HL-60 (cell line): ENCODE measurements at regions not wholly inside any gene's neighbourhood (a gene's known extent, or its start where the extent isn't known, plus 50 kb on each side); places are given as distances from the start of the nearest gene placed in this dataset.

Experiments
- POLR2AphosphoS5 ChIP-seq: IDR thresholded peaks from 2 replicates; pipeline ENCODE4 v1.6.1; 2012; ENCODE audit warnings: low read depth
- TF ChIP-seq, protein P1 (sequence below): IDR thresholded peaks from one replicate; pipeline ENCODE4 v1.5.1; 2011; ENCODE audit warnings: low read length, control low read depth, inconsistent platforms; ENCODE audit not compliant: insufficient read depth

DNA sequence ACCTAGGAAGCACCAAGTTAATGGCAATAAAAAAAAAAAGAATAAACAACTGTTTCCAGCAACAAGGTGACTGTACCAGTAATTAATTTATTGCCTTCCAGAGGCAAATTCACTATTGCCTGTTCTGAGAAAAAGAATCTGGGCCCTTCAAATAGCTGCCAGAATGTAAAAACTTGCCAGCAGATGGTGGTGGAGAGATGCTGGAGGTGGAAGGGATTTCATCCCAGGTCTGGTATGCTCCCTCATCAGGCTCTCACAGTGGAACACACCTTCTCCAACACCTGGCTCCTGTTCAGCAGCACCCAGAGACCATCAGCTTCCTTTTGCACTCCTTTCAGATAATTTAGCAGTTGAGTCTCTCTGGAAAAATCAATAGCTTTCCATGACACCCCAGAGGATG, 792.9 kb upstream of the ADAMTS5 start:
- TF ChIP-seq, protein P1, sequence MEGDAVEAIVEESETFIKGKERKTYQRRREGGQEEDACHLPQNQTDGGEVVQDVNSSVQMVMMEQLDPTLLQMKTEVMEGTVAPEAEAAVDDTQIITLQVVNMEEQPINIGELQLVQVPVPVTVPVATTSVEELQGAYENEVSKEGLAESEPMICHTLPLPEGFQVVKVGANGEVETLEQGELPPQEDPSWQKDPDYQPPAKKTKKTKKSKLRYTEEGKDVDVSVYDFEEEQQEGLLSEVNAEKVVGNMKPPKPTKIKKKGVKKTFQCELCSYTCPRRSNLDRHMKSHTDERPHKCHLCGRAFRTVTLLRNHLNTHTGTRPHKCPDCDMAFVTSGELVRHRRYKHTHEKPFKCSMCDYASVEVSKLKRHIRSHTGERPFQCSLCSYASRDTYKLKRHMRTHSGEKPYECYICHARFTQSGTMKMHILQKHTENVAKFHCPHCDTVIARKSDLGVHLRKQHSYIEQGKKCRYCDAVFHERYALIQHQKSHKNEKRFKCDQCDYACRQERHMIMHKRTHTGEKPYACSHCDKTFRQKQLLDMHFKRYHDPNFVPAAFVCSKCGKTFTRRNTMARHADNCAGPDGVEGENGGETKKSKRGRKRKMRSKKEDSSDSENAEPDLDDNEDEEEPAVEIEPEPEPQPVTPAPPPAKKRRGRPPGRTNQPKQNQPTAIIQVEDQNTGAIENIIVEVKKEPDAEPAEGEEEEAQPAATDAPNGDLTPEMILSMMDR, result no peak
- TF ChIP-seq POLR2AphosphoS5, result no peak
